ENCODE measurements at regions not wholly inside any gene's neighbourhood (a gene's known extent, or its start where the extent isn't known, plus 50 kb on each side); places are given as distances from the start of the nearest gene placed in this dataset.

GRCh38 chr2:153101187-153101586 lies 377.4 kb downstream of the RPRM start:
- no peak for TF ChIP-seq CTCF (IDR thresholded peaks at IDR 0.05; ENCODE audit: low read depth, low read length)
- no peak for TF ChIP-seq MAX (IDR thresholded peaks at IDR 0.05; ENCODE audit: low read depth, low read length)
- no peak for TF ChIP-seq POLR2A (IDR thresholded peaks at IDR 0.05; ENCODE audit: extremely low read depth, insufficient read length)
- no peak for TF ChIP-seq MYC (IDR thresholded peaks at IDR 0.05; ENCODE audit: low read depth, low read length)

Data from NB4 (cell line).